Left ventricle myocardium inferior (tissue), 1 donor: ENCODE measurements at regions not wholly inside any gene's neighbourhood (a gene's known extent, or its start where the extent isn't known, plus 50 kb on each side); places are given as distances from the start of the nearest gene placed in this dataset.

ENCODE experiments used
- DNase-seq: peaks from one replicate; pipeline ENCODE4 v3.0.0-alpha.2; 2020
- H3K27ac ChIP-seq: fragments of 200-600 bp; replicated peaks from 2 replicates; pipeline ENCODE4 v1.8.0; 2021
- H3K27me3 ChIP-seq: fragments of 200-600 bp; 2 replicates; pipeline ENCODE4 v1.8.0; 2021; ENCODE audit warnings: low read depth
- H3K36me3 ChIP-seq: fragments of 200-600 bp; 2 replicates; pipeline ENCODE4 v1.8.0; 2021
- H3K4me1 ChIP-seq: fragments of 200-600 bp; 2 replicates; pipeline ENCODE4 v1.8.0; 2021
- H3K4me3 ChIP-seq: fragments of 200-600 bp; 2 replicates; pipeline ENCODE4 v1.8.0; 2021; ENCODE audit warnings: mild to moderate bottlenecking, moderate library complexity
- H3K9me3 ChIP-seq: fragments of 200-600 bp; replicated peaks from 2 replicates; pipeline ENCODE4 v1.8.0; 2021
- intact Hi-C: fragments of 100-400 bp; cut with micrococcal nuclease; formaldehyde crosslinking; loops from one replicate; pipeline ENCODE4 v1.11.0; 2022
- TF ChIP-seq, protein P1 (sequence below): fragments of 200-600 bp; IDR thresholded peaks from 2 replicates; pipeline ENCODE4 v1.8.0; 2021; ENCODE audit warnings: antibody characterized with exemption, mild to moderate bottlenecking, borderline replicate concordance
- donor health status: DM: no; HTN: yes; CAD: no; lungs with severe emphysema.

DNA sequence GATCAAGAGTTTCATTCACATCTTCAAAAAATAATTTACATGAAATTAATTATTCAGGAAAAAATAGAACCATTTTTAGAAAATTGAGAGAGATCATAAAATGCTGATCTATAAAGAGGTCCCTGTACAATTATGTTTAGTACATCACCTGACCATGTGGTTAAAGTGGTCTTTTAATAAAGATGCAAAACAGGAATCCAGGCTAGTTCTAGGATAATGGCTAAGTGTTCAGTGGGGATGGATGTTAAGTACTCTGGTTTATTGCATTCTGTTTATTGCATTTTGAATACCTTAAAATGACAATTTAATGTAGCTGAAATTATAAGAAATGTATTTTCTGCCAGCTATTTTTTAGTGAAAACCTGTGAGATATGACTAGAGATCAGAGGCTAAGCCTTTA is 72.0 kb upstream of the SMC2 start:
- no peaks in the 10 kb centered on the region for H3K9me3 ChIP-seq
- intact Hi-C loops: no loop called here
- no peak for DNase-seq

DNA sequence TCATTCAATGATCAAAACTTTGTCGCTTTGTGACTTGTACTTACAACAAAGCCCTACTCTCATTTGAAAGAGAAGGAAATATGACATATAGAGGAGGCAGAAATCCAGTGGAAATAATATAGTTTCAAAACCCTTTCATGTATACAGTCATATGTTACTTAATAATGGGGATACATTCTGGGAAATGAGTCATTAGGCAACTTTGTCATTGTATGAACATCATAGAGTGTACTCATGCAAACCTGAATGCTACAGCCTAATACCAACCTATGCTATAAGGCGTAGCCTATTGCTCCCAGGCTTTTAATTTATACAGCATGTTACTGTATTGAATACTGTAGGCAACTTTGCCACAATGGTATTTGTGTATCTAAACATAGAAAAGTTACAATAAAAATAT is 69.0 kb upstream of the SMC2 start:
- Histone ChIP-seq H3K27ac (no peak overlapping the region), H3K4me3 (no peak overlapping the region), H3K36me3 (no peaks in the 10 kb centered on the region), H3K27me3 (no peaks in the 10 kb centered on the region), H3K4me1 (no peaks in the 10 kb centered on the region), H3K9me3 (no peaks in the 10 kb centered on the region)
- intact Hi-C loops: no loop called here
- TF ChIP-seq, protein P1, sequence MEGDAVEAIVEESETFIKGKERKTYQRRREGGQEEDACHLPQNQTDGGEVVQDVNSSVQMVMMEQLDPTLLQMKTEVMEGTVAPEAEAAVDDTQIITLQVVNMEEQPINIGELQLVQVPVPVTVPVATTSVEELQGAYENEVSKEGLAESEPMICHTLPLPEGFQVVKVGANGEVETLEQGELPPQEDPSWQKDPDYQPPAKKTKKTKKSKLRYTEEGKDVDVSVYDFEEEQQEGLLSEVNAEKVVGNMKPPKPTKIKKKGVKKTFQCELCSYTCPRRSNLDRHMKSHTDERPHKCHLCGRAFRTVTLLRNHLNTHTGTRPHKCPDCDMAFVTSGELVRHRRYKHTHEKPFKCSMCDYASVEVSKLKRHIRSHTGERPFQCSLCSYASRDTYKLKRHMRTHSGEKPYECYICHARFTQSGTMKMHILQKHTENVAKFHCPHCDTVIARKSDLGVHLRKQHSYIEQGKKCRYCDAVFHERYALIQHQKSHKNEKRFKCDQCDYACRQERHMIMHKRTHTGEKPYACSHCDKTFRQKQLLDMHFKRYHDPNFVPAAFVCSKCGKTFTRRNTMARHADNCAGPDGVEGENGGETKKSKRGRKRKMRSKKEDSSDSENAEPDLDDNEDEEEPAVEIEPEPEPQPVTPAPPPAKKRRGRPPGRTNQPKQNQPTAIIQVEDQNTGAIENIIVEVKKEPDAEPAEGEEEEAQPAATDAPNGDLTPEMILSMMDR: no peak
- DNase-seq: no peak

More for the DNA sequence above, 72.0 kb upstream of the SMC2 start:
- Histone ChIP-seq H3K27ac (no peak overlapping the region), H3K27me3 (no peaks in the 10 kb centered on the region), H3K36me3 (no peaks in the 10 kb centered on the region), H3K4me3 (no peak overlapping the region), H3K4me1 (no peaks in the 10 kb centered on the region)
- TF ChIP-seq, protein P1: no peak

DNA sequence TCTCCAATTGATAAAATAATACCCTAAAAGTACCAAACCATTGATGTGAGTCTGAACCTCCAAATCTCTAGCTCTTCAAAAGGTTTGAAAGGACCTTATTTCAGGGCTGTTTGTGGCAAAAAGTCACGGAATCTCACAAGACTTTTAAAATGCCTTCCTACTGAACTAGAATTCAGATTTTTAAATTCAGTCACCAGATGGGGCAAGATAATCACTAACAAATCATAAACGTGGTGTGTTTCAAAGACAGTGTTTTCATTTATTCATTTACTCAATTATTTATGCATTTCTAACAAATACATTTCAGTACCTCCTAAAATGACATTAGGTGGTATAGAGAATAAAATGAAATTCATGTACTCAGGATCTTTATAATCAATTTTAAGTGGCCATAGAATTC is 68.2 kb upstream of the SMC2 start:
- TF ChIP-seq, protein P1: no peak
- no peaks in the 10 kb centered on the region for H3K9me3 ChIP-seq
- H3K4me1 ChIP-seq: no peaks in the 10 kb centered on the region
- no peaks in the 10 kb centered on the region for H3K36me3 ChIP-seq
- H3K4me3 ChIP-seq: no peak overlapping the region
- no peak overlapping the region for H3K27ac ChIP-seq
- DNase-seq: no peak
- no peaks in the 10 kb centered on the region for H3K27me3 ChIP-seq
- intact Hi-C loops: no loop called here

DNA sequence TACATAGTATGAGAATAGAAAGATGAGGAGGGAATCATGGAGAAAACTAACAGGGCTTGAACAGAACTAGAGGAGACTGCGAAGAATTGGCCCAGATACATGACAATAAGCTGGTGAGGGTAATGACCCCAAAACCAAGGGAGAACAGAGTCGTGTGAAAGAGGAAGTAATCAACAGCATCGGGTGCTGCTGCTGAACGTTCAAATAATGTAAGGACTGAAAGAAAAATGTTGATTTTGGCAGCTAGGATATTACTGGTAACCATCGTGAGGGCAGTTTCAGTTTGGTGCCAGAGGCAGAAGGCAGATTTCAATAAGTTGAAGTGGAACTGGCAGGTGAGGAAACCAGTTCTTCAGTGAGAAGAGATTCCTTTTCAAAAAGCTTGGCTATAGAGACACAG is 66.8 kb upstream of the SMC2 start:
- Histone ChIP-seq H3K27ac (no peak overlapping the region), H3K27me3 (no peaks in the 10 kb centered on the region), H3K9me3 (no peaks in the 10 kb centered on the region), H3K36me3 (no peaks in the 10 kb centered on the region), H3K4me3 (no peak overlapping the region), H3K4me1 (no peaks in the 10 kb centered on the region)
- TF ChIP-seq, protein P1: no peak
- intact Hi-C loops: no loop called here
- no peak for DNase-seq

DNA sequence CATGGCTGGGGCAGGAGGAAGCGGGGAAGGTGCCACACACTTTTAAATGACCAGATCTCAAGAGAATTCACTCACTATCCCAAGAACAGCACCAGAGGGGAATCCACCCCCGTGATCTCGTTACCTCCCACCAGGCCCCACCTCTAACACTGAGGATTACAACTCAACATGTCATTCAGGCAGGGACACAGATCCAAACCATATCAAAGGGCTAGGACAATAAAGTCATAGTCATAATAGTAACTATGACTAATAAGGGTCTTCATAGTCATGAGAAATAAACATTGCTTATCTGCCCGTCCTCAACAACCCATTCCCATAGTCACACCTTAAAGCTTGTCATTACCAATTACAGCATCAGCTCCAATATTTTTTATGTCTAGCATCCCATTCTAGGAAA is 65.3 kb upstream of the SMC2 start:
- Histone ChIP-seq H3K4me3 (no peak overlapping the region), H3K36me3 (no peaks in the 10 kb centered on the region), H3K27me3 (no peaks in the 10 kb centered on the region), H3K4me1 (no peaks in the 10 kb centered on the region), H3K9me3 (no peaks in the 10 kb centered on the region), H3K27ac (no peak overlapping the region)
- intact Hi-C loops: no loop called here
- DNase-seq: no peak
- TF ChIP-seq, protein P1: no peak
